ENCODE measurements at regions not wholly inside any gene's neighbourhood (a gene's known extent, or its start where the extent isn't known, plus 50 kb on each side); places are given as distances from the start of the nearest gene placed in this dataset.
"Not testable (repeated sequence)": the region's sequence is repeated elsewhere in the genome, so short reads cannot be mapped to it uniquely, and the experiment has no call there.

DNA sequence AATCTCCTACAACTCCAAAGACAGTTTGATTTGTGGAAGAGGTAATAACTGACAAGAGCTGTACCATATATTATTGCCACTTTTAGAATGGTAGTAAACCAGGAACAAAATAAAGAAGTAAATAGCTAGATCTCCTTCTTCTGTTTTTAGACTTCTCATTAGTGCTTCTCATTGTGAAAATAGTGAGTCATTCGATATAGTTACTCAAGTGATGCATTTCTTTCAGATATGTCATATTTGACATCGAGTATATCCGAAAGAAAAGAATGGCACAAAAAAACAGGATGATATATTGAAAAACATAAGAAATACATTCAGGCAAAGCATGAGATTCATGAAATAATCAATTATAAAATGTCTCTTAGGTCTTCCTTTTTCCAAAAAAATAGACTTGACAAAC lies 1346.1 kb downstream of the BRINP3 start:
- no peak for TF ChIP-seq CTCF (IDR thresholded peaks at IDR 0.05; ENCODE audit: insufficient read depth, low read length, missing control alignments)
- H3K4me3 ChIP-seq (ENCODE audit: low read depth, low read length) = no peak overlapping the region
- ChIA-PET CTCF (no interaction called here), POLR2A (no interaction called here)
- DNase-seq (ENCODE audit: low read depth, low spot score) = no peak

- H3K4me3 ChIP-seq (ENCODE audit: low read depth, low read length); DNase-seq (ENCODE audit: low read depth, low spot score); POLR2A ChIA-PET; CTCF ChIA-PET: not testable (repeated sequence)
These were observed 1337.9 kb downstream of the BRINP3 start for GRCh38 chr1:189139748-189140147.

GRCh38 chr1:189141056-189141455 lies 1336.6 kb downstream of the BRINP3 start:
- ChIA-PET POLR2A (no interaction called here), CTCF (no interaction called here)
- no peak overlapping the region for H3K4me3 ChIP-seq (ENCODE audit: low read depth, low read length)
- no peak for DNase-seq (ENCODE audit: low read depth, low spot score)
- no peak for TF ChIP-seq CTCF (IDR thresholded peaks at IDR 0.05; ENCODE audit: insufficient read depth, low read length, missing control alignments)

DNA sequence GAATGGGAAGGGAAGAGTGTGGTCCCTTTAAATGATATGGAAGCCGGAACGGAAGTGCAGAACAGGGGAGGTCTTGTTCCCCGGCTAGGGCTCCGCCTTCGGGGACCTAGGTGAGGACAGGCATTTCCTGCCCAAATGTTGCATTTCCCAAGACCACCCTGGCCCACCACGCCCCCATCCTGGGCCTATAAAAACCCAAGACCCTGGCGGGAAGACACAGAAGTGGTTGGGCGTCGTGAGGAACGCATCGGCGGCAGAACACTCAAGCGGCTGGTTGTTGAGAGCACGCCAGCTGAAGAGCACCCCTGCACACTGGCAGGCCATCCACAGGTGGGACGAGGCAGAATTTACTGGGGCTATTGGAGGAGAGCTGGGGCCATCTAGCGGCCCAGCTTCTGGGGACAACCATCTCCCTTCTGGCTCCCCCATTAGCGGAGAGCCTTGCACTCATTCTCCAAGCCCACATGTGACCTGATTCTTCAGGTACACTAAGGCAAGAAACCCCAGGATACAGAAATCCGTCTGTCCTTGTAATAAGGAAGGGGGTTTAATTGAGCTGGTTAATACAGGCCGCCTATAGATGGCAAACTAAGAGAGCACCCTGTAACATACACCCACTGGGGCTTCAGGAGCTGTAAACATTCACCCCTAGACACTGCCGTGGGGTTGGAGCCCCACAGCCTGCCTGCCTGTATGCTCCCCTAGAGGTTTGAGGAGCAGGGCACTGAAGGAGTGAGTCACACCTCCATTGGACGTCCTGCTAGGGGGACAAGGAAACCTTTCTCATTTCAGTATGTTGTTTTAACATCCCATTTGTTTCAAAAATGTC lies 1327.9 kb downstream of the BRINP3 start:
- DNase-seq (ENCODE audit: low read depth, low spot score) = no peak
- CTCF ChIA-PET = no interaction called here
- H3K4me3 ChIP-seq (ENCODE audit: low read depth, low read length) = no peak overlapping the region
- no peak for TF ChIP-seq CTCF (IDR thresholded peaks at IDR 0.05; ENCODE audit: insufficient read depth, low read length, missing control alignments)
- POLR2A ChIA-PET = no interaction called here

- CTCF ChIA-PET = no interaction called here
- no peak for DNase-seq (ENCODE audit: low read depth, low spot score)
- POLR2A ChIA-PET = no interaction called here
- no peak for TF ChIP-seq CTCF (IDR thresholded peaks at IDR 0.05; ENCODE audit: insufficient read depth, low read length, missing control alignments)
- H3K4me3 ChIP-seq (ENCODE audit: low read depth, low read length) = no peak overlapping the region
These were observed 1327.0 kb downstream of the BRINP3 start for GRCh38 chr1:189150624-189151023.

- DNase-seq (ENCODE audit: low read depth, low spot score) = no peak
- CTCF ChIA-PET = no interaction called here
- TF ChIP-seq CTCF (IDR thresholded peaks at IDR 0.05; ENCODE audit: insufficient read depth, low read length, missing control alignments) = no peak
- POLR2A ChIA-PET = no interaction called here
- no peak overlapping the region for H3K4me3 ChIP-seq (ENCODE audit: low read depth, low read length)
These were observed 1326.3 kb downstream of the BRINP3 start for GRCh38 chr1:189151361-189151760.

DNA sequence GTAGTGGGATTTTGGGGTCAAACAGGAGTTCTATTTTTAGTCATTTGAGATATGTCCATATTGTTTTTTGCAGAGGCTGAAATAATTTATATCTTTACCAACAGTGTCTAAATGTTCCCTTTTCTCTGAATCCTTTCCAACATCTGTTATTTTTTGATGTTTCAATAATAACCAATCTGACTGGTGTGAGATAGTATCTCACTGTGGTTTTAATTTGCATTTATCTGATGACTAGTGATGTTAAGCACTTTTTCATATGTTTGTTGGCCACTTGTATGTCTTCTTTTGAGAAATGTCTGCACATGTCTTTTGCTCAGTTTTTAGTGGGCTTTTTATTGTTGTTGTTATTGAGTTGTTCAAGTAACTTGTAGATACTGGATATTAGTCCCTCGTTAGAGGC lies 1325.0 kb downstream of the BRINP3 start:
- POLR2A ChIA-PET = no interaction called here
- H3K4me3 ChIP-seq (ENCODE audit: low read depth, low read length) = no peak overlapping the region
- CTCF ChIA-PET = no interaction called here
- no peak for DNase-seq (ENCODE audit: low read depth, low spot score)
- no peak for TF ChIP-seq CTCF (IDR thresholded peaks at IDR 0.05; ENCODE audit: insufficient read depth, low read length, missing control alignments)
